HepG2 (cell line): ENCODE measurements at regions not wholly inside any gene's neighbourhood (a gene's known extent, or its start where the extent isn't known, plus 50 kb on each side); places are given as distances from the start of the nearest gene placed in this dataset.

Source experiments
- ATAC-seq: fragments of 200-7000 bp; cut with Tn5 transposase; 3 replicates; pipeline ENCODE4 v1.9.1; 2020; ENCODE audit warnings: mild to moderate bottlenecking, moderate library complexity
- BruUV-seq: library from RNA; stranded (reverse); fragments of 400-500 nt; replicated peaks from 2 replicates; lab custom pipeline; 2021; lab: Mats Ljungman, UMichigan
- CTCF ChIA-PET: fragments of 300-600 bp; formaldehyde crosslinking; extraction: SDS; loops from one replicate; lab custom pipeline; 2021; ENCODE audit warnings: low total read pairs, inconsistent platforms, low intra/inter-chr PET ratio; lab: Yijun Ruan, JAX
- POLR2A ChIA-PET: fragments of 350-600 bp; sonication (Branson Sonifier 250); formaldehyde crosslinking; loops from one replicate; lab custom pipeline; 2020; ENCODE audit warnings: antibody characterized with exemption, inconsistent platforms; lab: Yijun Ruan, JAX
- DNase-seq: peaks from one replicate; pipeline ENCODE4 v3.0.0-alpha.2; 2015; ENCODE audit warnings: low spot score
- FAIRE-seq: peaks from 3 replicates; lab custom pipeline; 2011; peaks lifted over from hg19 to GRCh38; lab: Jason Lieb, UNC
- H2AFZ ChIP-seq: one replicate; pipeline ENCODE4 v1.6.1; 2011; ENCODE audit warnings: low read length, inconsistent platforms
- H3K27ac ChIP-seq: fragments of 300-600 bp; 3 replicates; pipeline ENCODE4 v1.8.0; 2011; ENCODE audit warnings: mixed run types, mild to moderate bottlenecking, mixed read lengths, low read length, inconsistent platforms; ENCODE audit not compliant: insufficient read depth; ENCODE audit errors: extremely low read length
- H3K27me3 ChIP-seq, 2 experiments: fragments of 200-600 bp in 1 of 2; 2 replicates in 1 of 2; 3 replicates in 1 of 2; pipeline versions ENCODE4 v1.6.0 to v1.8.0; 2011; ENCODE audit warnings: low read length in 2 of 2, mild to moderate bottlenecking in 2 of 2, moderate library complexity in 2 of 2, inconsistent platforms in 1 of 2; ENCODE audit not compliant: insufficient read depth in 2 of 2, control insufficient read depth in 1 of 2
- H3K36me3 ChIP-seq, 2 experiments: fragments of 200-600 bp in 1 of 2; replicated peaks in 1 of 2; 2 replicates in 1 of 2; 3 replicates in 1 of 2; pipeline versions ENCODE4 v1.5.1 to v1.8.0; 2011; ENCODE audit warnings: low read length in 2 of 2, inconsistent platforms in 1 of 2; ENCODE audit not compliant: insufficient read depth in 2 of 2, control insufficient read depth in 1 of 2
- H3K4me1 ChIP-seq: 2 replicates; pipeline ENCODE4 v1.5.1; 2012; ENCODE audit warnings: low read length, inconsistent platforms; ENCODE audit not compliant: insufficient read depth
- H3K4me2 ChIP-seq: 2 replicates; pipeline ENCODE4 v1.6.0; 2011; ENCODE audit warnings: low read depth, low read length, inconsistent platforms
- H3K4me3 ChIP-seq, 3 experiments: fragments of 200-600 bp in 1 of 3; sonication (generic), shearing (Covaris generic) in 1 of 3; replicated peaks in 1 of 3; 2 replicates each; pipeline ENCODE4 v1.5.1; 2011 to 2016; ENCODE audit warnings: low read length in 3 of 3, inconsistent platforms in 2 of 3, low read depth in 2 of 3, mild to moderate bottlenecking in 2 of 3, control low read depth in 1 of 3, mixed read lengths in 1 of 3; ENCODE audit not compliant: insufficient read depth in 1 of 3
- H3K79me2 ChIP-seq: one replicate; pipeline ENCODE4 v1.6.1; 2011; ENCODE audit warnings: low read length, inconsistent platforms; ENCODE audit not compliant: insufficient read depth
- H3K9ac ChIP-seq: 2 replicates; pipeline ENCODE4 v1.6.0; 2011; ENCODE audit warnings: mild to moderate bottlenecking, low read depth, low read length, inconsistent platforms; ENCODE audit not compliant: insufficient read depth
- H3K9me3 ChIP-seq: 2 replicates; pipeline ENCODE4 v1.5.1; 2012; ENCODE audit warnings: mild to moderate bottlenecking, low read length
- H4K20me1 ChIP-seq: 2 replicates; pipeline ENCODE4 v1.6.0; 2011; ENCODE audit warnings: inconsistent platforms, mild to moderate bottlenecking, low read length, moderate library complexity; ENCODE audit not compliant: insufficient read depth
- ADNP ChIP-seq: sonication (generic); formaldehyde crosslinking; IDR thresholded peaks from 2 replicates; pipeline ENCODE4 v1.4.0; 2020; ENCODE audit warnings: missing genetic modification reagents
- CC2D1A ChIP-seq: sonication (generic); formaldehyde crosslinking; IDR thresholded peaks from 2 replicates; pipeline ENCODE4 v1.8.1; 2023; ENCODE audit warnings: mild to moderate bottlenecking, missing genetic modification reagents
- CHCHD3 ChIP-seq: sonication (generic); formaldehyde crosslinking; IDR thresholded peaks from 2 replicates; pipeline ENCODE4 v1.8.0; 2022; ENCODE audit warnings: mild to moderate bottlenecking, missing genetic modification reagents, moderate library complexity
- ELF4 ChIP-seq: sonication (generic); formaldehyde crosslinking; IDR thresholded peaks from 2 replicates; pipeline ENCODE4 v1.5.0; 2020; ENCODE audit warnings: missing genetic modification reagents, mild to moderate bottlenecking, moderate library complexity, borderline replicate concordance
- HOXA3 ChIP-seq: sonication (generic); formaldehyde crosslinking; IDR thresholded peaks from 2 replicates; pipeline ENCODE4 v1.5.0; 2020; ENCODE audit warnings: missing genetic modification reagents
- NPAS2 ChIP-seq: sonication (generic); formaldehyde crosslinking; IDR thresholded peaks from 2 replicates; pipeline ENCODE4 v1.8.0; 2022; ENCODE audit warnings: mild to moderate bottlenecking, missing genetic modification reagents, borderline replicate concordance
- SATB2 ChIP-seq: sonication (generic); formaldehyde crosslinking; IDR thresholded peaks from 2 replicates; pipeline ENCODE4 v1.5.0; 2020; ENCODE audit warnings: missing genetic modification reagents
- SMARCE1 ChIP-seq: fragments of 450-650 bp; IDR thresholded peaks from 2 replicates; pipeline ENCODE4 v1.6.1; 2017; ENCODE audit warnings: borderline replicate concordance
- SSRP1 ChIP-seq: IDR thresholded peaks from 2 replicates; pipeline ENCODE4 v1.6.1; 2016; ENCODE audit warnings: control low read depth
- ZNF383 ChIP-seq: sonication (generic); formaldehyde crosslinking; IDR thresholded peaks from 2 replicates; pipeline ENCODE4 v1.4.0; 2020; ENCODE audit warnings: missing genetic modification reagents, mild to moderate bottlenecking, borderline replicate concordance
- ZNF652 ChIP-seq: IDR thresholded peaks from 2 replicates; pipeline ENCODE4 v1.6.1; 2016; ENCODE audit warnings: low read depth, borderline replicate concordance
- WGBS: methylation state at CpG from one replicate; pipeline ENCODE4 v1.1.6; 2017; ENCODE audit warnings: low lambda C conversion rate; 5-methylcytosine and 5-hydroxymethylcytosine counted together
- in situ Hi-C: cut with HindIII; loops from 2 replicates; pipeline ENCODE4 v1.10.0; 2017; ENCODE audit warnings: low pct_unique_long_range_greater_than_20kb; ENCODE audit not compliant: extremely low pct_ligation_motif_present
- intact Hi-C: fragments of 100-400 bp; cut with micrococcal nuclease; formaldehyde crosslinking; loops from one replicate; pipeline ENCODE4 v1.10.0; 2022; ENCODE audit not compliant: unreplicated experiment
- TF ChIP-seq, protein P1 (sequence below): sonication (generic); formaldehyde crosslinking; IDR thresholded peaks from 2 replicates; pipeline ENCODE4 v1.5.0; 2020; ENCODE audit warnings: mild to moderate bottlenecking, missing genetic modification reagents
- TF ChIP-seq, protein P2 (sequence below): sonication (generic); formaldehyde crosslinking; IDR thresholded peaks from 2 replicates; pipeline ENCODE4 v1.4.0; 2020; ENCODE audit warnings: missing genetic modification reagents, borderline replicate concordance
- TF ChIP-seq, protein P3 (sequence below): sonication (generic); formaldehyde crosslinking; IDR thresholded peaks from 2 replicates; pipeline ENCODE4 v1.5.0; 2020; ENCODE audit warnings: mild to moderate bottlenecking, missing genetic modification reagents
- TF ChIP-seq, protein P4 (sequence below): sonication (generic); formaldehyde crosslinking; IDR thresholded peaks from 2 replicates; pipeline ENCODE4 v1.4.0; 2020; ENCODE audit warnings: missing genetic modification reagents, borderline replicate concordance

DNA sequence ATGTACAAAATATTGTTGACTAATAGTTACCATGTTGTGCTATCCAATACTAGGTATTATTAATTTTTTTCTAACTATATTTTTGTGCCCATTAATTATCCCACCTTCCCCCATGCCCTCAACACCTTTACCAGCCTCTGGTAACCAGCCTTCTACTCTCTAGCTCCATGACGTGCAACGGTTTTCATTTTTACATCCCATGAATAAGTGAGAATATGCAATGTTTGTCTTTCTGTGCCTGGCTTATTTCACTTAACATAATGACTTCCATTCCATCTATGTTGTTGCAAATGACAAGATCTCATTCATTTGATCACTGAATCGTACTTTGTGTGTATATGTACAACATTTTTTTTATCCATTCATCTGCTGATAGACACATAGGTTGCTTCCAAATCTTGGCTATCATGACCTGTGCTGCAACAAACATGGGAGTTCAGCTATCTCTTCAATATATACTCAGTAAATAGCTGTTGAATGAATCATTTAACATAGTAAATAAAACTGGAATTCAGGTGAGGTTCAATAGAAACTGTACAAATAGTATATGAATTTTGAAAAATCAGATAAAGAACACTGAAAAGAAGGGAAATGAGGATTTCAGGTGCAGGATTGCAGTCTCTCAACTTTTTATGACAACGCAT, 509.0 kb upstream of the MIR17HG start:
- in situ Hi-C loops = no loop called here
- Histone ChIP-seq H3K27me3 (no peaks in the 10 kb centered on the region), H4K20me1 (no peaks in the 10 kb centered on the region), H3K27ac (no peak overlapping the region), H3K4me2 (no peak overlapping the region), H2AFZ (no peak overlapping the region), H3K79me2 (no peaks in the 10 kb centered on the region), H3K9me3 (no peaks in the 10 kb centered on the region), H3K4me1 (no peaks in the 10 kb centered on the region), H3K4me3 (no peak overlapping the region), H3K36me3 (no peaks in the 10 kb centered on the region), H3K9ac (no peak overlapping the region)
- 15% methylated on average over 4 of the region's 4 CpGs for WGBS
- ATAC-seq (no peak), DNase-seq (no peak), FAIRE-seq (no peak)
- ChIA-PET CTCF (no interaction called here), POLR2A (no interaction called here)
- no TSS peak for BruUV-seq
- intact Hi-C loops = no loop called here
- no peak for TF ChIP-seq SSRP1
- TF ChIP-seq NPAS2 (CRISPR knock-in tag) = no peak
- TF ChIP-seq, protein P1, sequence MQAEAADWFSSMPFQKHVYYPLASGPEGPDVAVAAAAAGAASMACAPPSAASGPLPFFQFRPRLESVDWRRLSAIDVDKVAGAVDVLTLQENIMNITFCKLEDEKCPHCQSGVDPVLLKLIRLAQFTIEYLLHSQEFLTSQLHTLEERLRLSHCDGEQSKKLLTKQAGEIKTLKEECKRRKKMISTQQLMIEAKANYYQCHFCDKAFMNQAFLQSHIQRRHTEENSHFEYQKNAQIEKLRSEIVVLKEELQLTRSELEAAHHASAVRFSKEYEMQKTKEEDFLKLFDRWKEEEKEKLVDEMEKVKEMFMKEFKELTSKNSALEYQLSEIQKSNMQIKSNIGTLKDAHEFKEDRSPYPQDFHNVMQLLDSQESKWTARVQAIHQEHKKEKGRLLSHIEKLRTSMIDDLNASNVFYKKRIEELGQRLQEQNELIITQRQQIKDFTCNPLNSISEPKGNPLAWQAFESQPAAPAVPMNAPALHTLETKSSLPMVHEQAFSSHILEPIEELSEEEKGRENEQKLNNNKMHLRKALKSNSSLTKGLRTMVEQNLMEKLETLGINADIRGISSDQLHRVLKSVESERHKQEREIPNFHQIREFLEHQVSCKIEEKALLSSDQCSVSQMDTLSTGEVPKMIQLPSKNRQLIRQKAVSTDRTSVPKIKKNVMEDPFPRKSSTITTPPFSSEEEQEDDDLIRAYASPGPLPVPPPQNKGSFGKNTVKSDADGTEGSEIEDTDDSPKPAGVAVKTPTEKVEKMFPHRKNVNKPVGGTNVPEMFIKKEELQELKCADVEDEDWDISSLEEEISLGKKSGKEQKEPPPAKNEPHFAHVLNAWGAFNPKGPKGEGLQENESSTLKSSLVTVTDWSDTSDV = no peak
- no peak for TF ChIP-seq HOXA3 (CRISPR knock-in tag)
- TF ChIP-seq ZNF383 = no peak
- TF ChIP-seq, protein P2, sequence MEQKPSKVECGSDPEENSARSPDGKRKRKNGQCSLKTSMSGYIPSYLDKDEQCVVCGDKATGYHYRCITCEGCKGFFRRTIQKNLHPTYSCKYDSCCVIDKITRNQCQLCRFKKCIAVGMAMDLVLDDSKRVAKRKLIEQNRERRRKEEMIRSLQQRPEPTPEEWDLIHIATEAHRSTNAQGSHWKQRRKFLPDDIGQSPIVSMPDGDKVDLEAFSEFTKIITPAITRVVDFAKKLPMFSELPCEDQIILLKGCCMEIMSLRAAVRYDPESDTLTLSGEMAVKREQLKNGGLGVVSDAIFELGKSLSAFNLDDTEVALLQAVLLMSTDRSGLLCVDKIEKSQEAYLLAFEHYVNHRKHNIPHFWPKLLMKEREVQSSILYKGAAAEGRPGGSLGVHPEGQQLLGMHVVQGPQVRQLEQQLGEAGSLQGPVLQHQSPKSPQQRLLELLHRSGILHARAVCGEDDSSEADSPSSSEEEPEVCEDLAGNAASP (CRISPR knock-in tag) = no peak
- TF ChIP-seq ELF4 (CRISPR knock-in tag) = no peak
- no peak for TF ChIP-seq SATB2 (CRISPR knock-in tag)
- TF ChIP-seq, protein P3, sequence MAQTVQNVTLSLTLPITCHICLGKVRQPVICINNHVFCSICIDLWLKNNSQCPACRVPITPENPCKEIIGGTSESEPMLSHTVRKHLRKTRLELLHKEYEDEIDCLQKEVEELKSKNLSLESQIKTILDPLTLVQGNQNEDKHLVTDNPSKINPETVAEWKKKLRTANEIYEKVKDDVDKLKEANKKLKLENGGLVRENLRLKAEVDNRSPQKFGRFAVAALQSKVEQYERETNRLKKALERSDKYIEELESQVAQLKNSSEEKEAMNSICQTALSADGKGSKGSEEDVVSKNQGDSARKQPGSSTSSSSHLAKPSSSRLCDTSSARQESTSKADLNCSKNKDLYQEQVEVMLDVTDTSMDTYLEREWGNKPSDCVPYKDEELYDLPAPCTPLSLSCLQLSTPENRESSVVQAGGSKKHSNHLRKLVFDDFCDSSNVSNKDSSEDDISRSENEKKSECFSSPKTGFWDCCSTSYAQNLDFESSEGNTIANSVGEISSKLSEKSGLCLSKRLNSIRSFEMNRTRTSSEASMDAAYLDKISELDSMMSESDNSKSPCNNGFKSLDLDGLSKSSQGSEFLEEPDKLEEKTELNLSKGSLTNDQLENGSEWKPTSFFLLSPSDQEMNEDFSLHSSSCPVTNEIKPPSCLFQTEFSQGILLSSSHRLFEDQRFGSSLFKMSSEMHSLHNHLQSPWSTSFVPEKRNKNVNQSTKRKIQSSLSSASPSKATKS (CRISPR knock-in tag) = no peak
- no peak for TF ChIP-seq ZNF652 (CRISPR knock-in tag)
- TF ChIP-seq CHCHD3 (CRISPR knock-in tag) = no peak
- TF ChIP-seq, protein P4, sequence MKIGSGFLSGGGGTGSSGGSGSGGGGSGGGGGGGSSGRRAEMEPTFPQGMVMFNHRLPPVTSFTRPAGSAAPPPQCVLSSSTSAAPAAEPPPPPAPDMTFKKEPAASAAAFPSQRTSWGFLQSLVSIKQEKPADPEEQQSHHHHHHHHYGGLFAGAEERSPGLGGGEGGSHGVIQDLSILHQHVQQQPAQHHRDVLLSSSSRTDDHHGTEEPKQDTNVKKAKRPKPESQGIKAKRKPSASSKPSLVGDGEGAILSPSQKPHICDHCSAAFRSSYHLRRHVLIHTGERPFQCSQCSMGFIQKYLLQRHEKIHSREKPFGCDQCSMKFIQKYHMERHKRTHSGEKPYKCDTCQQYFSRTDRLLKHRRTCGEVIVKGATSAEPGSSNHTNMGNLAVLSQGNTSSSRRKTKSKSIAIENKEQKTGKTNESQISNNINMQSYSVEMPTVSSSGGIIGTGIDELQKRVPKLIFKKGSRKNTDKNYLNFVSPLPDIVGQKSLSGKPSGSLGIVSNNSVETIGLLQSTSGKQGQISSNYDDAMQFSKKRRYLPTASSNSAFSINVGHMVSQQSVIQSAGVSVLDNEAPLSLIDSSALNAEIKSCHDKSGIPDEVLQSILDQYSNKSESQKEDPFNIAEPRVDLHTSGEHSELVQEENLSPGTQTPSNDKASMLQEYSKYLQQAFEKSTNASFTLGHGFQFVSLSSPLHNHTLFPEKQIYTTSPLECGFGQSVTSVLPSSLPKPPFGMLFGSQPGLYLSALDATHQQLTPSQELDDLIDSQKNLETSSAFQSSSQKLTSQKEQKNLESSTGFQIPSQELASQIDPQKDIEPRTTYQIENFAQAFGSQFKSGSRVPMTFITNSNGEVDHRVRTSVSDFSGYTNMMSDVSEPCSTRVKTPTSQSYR (CRISPR knock-in tag) = no peak
- TF ChIP-seq CC2D1A (CRISPR knock-in tag) = no peak
- no peak for TF ChIP-seq ADNP (CRISPR knock-in tag)
- TF ChIP-seq SMARCE1 = no peak
